WERI-Rb-1 (cell line): ENCODE measurements at regions not wholly inside any gene's neighbourhood (a gene's known extent, or its start where the extent isn't known, plus 50 kb on each side); places are given as distances from the start of the nearest gene placed in this dataset.
"Not testable (repeated sequence)": the region's sequence is repeated elsewhere in the genome, so short reads cannot be mapped to it uniquely, and the experiment has no call there.

Experiments used
- DNase-seq: peaks from one replicate; pipeline ENCODE4 v3.0.0-alpha.2; 2020
- H3K27ac ChIP-seq: fragments of 250-450 bp; sonication (Bioruptor Pico); 2 replicates; pipeline ENCODE4 v1.5.1; 2020; ENCODE audit warnings: mild to moderate bottlenecking, moderate library complexity
- H3K27me3 ChIP-seq: fragments of 250-450 bp; sonication (Bioruptor Pico); 2 replicates; pipeline ENCODE4 v1.5.1; 2021; ENCODE audit warnings: mild to moderate bottlenecking, low read depth, moderate library complexity; ENCODE audit not compliant: insufficient read depth, severe bottlenecking
- H3K36me3 ChIP-seq: fragments of 250-450 bp; sonication (Bioruptor Pico); 2 replicates; pipeline ENCODE4 v1.5.1; 2020; ENCODE audit warnings: mild to moderate bottlenecking, moderate library complexity
- H3K4me3 ChIP-seq: 2 replicates; pipeline ENCODE4 v1.5.1; 2011; ENCODE audit warnings: low read depth, mild to moderate bottlenecking, control low read depth, low read length
- H3K9me3 ChIP-seq: fragments of 250-450 bp; sonication (Bioruptor Pico); 2 replicates; pipeline ENCODE4 v1.5.1; 2021; ENCODE audit warnings: mild to moderate bottlenecking, moderate library complexity; ENCODE audit not compliant: severe bottlenecking

- not testable (repeated sequence) for H3K36me3 ChIP-seq, H3K4me3 ChIP-seq, H3K27ac ChIP-seq, H3K27me3 ChIP-seq, H3K9me3 ChIP-seq, DNase-seq
Observed at GRCh38 chr2:90322982-90323381, 1631.5 kb downstream of the RPIA start.

- H3K27ac ChIP-seq, result not testable (repeated sequence)
Observed at GRCh38 chr2:90323612-90324558, 1632.4 kb downstream of the RPIA start.

GRCh38 chr2:90324672-90325071 lies 1633.2 kb downstream of the RPIA start:
- not testable (repeated sequence) for H3K9me3 ChIP-seq, H3K4me3 ChIP-seq, DNase-seq

More at GRCh38 chr2:90323612-90324558, 1632.4 kb downstream of the RPIA start:
- H3K27me3 ChIP-seq, H3K4me3 ChIP-seq, H3K9me3 ChIP-seq, H3K36me3 ChIP-seq: not testable (repeated sequence)
- peak; percentile 19 for DNase-seq

GRCh38 chr2:90325796-90326353 lies 1634.4 kb downstream of the RPIA start:
- not testable (repeated sequence) for DNase-seq, H3K36me3 ChIP-seq, H3K27me3 ChIP-seq, H3K27ac ChIP-seq, H3K9me3 ChIP-seq, H3K4me3 ChIP-seq

More at GRCh38 chr2:90324672-90325071, 1633.2 kb downstream of the RPIA start:
- H3K36me3 ChIP-seq, H3K27me3 ChIP-seq, H3K27ac ChIP-seq: not testable (repeated sequence)

GRCh38 chr2:90355546-90355945 lies 1664.1 kb downstream of the RPIA start:
- not testable (repeated sequence) for H3K27ac ChIP-seq, H3K4me3 ChIP-seq, H3K27me3 ChIP-seq, H3K9me3 ChIP-seq, DNase-seq, H3K36me3 ChIP-seq

- not testable (repeated sequence) for H3K36me3 ChIP-seq, H3K27ac ChIP-seq, H3K4me3 ChIP-seq, H3K27me3 ChIP-seq, H3K9me3 ChIP-seq, DNase-seq
Observed at GRCh38 chr2:90359344-90359743, 1667.9 kb downstream of the RPIA start.

GRCh38 chr2:90359887-90360730 lies 1668.6 kb downstream of the RPIA start:
- H3K27me3 ChIP-seq, DNase-seq, H3K27ac ChIP-seq, H3K4me3 ChIP-seq, H3K36me3 ChIP-seq, H3K9me3 ChIP-seq: not testable (repeated sequence)

- H3K27me3 ChIP-seq, H3K9me3 ChIP-seq, H3K27ac ChIP-seq, DNase-seq, H3K36me3 ChIP-seq, H3K4me3 ChIP-seq: not testable (repeated sequence)
Observed at GRCh38 chr2:90360731-90361035, 1669.2 kb downstream of the RPIA start.
